Mucosa of descending colon (tissue), 3 donors: ENCODE measurements at regions not wholly inside any gene's neighbourhood (a gene's known extent, or its start where the extent isn't known, plus 50 kb on each side); places are given as distances from the start of the nearest gene placed in this dataset.

Experiments used
- ATAC-seq: fragments of 200-7000 bp; cut with Tn5 transposase; one replicate; pipeline ENCODE4 v1.9.1; 2020; ENCODE audit warnings: mild to moderate bottlenecking, moderate library complexity
- DNase-seq, 3 donors: peaks; one replicate each; pipeline ENCODE4 v3.0.0-alpha.2; 2020
- H3K36me3 ChIP-seq: fragments of 200-600 bp; one replicate; pipeline ENCODE4 v1.8.0; 2021; ENCODE audit warnings: low read depth, mild to moderate bottlenecking
- H3K4me1 ChIP-seq: fragments of 200-600 bp; one replicate; pipeline ENCODE4 v1.8.0; 2021; ENCODE audit warnings: low read depth, mild to moderate bottlenecking
- H3K4me3 ChIP-seq: fragments of 200-600 bp; one replicate; pipeline ENCODE4 v1.8.0; 2021; ENCODE audit warnings: mild to moderate bottlenecking
- H3K9me3 ChIP-seq: fragments of 200-600 bp; one replicate; pipeline ENCODE4 v1.8.0; 2021; ENCODE audit warnings: mild to moderate bottlenecking
- CTCF ChIP-seq: fragments of 200-600 bp; IDR thresholded peaks from one replicate; pipeline ENCODE4 v1.8.0; 2022; ENCODE audit warnings: antibody characterized with exemption, mild to moderate bottlenecking
- intact Hi-C, 2 donors: fragments of 100-400 bp; cut with DNase I in 1 of 2; cut with micrococcal nuclease in 1 of 2; formaldehyde crosslinking; loops; one replicate each; pipeline versions ENCODE4 v1.11.0 to v1.11.1; 2022; cut with DNase I, micrococcal nuclease
- donor health status: DM: no; HTN: no; CAD: no; lungs with moderate emphysema.
- donor health status: DM: no; HTN: no; CAD: no.
- donor health status: DM: no; HTN: yes; CAD: no.

- no peak overlapping the region for H3K4me3 ChIP-seq
- no peaks in the 10 kb centered on the region for H3K36me3 ChIP-seq
- H3K4me1 ChIP-seq: no peaks in the 10 kb centered on the region
- DNase-seq (no peak), ATAC-seq (no peak)
- TF ChIP-seq CTCF: no peak
- H3K9me3 ChIP-seq: no peaks in the 10 kb centered on the region
- intact Hi-C loops: no loop called here
Measured at GRCh38 chr11:114827736-114828135, 149.4 kb downstream of the NXPE2 start.

DNA sequence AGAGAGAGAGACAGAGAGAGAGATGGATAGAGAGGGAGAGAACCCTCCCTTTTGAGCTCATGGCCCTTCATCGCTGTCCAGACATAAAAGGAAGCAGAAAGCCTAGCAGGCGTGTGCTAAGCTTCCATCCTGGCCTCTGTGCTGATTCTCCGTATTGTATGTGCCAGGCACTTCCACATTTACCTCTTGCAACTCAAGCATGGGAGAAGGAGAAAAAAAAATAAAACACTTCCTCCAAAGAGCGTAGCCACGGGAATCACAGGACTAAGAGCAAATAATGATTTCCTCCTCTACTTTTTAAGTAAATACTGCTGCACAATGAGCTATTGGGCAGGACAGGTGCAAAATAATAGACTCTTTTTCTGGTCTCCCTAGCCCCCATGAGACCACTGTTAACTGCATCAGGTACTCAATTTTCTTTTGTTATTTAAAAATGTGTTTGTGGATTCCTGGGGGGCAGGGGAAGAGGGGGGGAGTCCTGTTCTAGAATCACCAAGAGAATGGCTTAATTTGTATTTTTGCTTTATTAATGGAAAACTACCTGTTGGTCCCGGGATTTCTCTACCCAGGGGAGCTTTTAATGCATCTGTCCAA, 154.3 kb downstream of the NXPE2 start:
- TF ChIP-seq CTCF: no peak
- no peak overlapping the region for H3K4me3 ChIP-seq
- H3K4me1 ChIP-seq: no peaks in the 10 kb centered on the region
- DNase-seq (peak in 1 of 3 donors; percentile 3), ATAC-seq (peak; percentile 51)
- no peaks in the 10 kb centered on the region for H3K9me3 ChIP-seq
- intact Hi-C loops: no loop called here
- H3K36me3 ChIP-seq: no peaks in the 10 kb centered on the region

GRCh38 chr11:114836161-114836560, 157.8 kb downstream of the NXPE2 start:
- DNase-seq (no peak), ATAC-seq (no peak)
- no peaks in the 10 kb centered on the region for H3K36me3 ChIP-seq
- no peaks in the 10 kb centered on the region for H3K4me1 ChIP-seq
- no peak overlapping the region for H3K4me3 ChIP-seq
- no peak for TF ChIP-seq CTCF
- intact Hi-C loops: no loop called here
- H3K9me3 ChIP-seq: peaks cover 5% of the 10 kb centered on the region

GRCh38 chr11:114844896-114845295, 166.6 kb downstream of the NXPE2 start:
- no peak for TF ChIP-seq CTCF
- intact Hi-C loops: no loop called here
- no peaks in the 10 kb centered on the region for H3K36me3 ChIP-seq
- DNase-seq (no peak), ATAC-seq (no peak)
- H3K4me3 ChIP-seq: no peak overlapping the region
- H3K4me1 ChIP-seq: no peaks in the 10 kb centered on the region
- H3K9me3 ChIP-seq: no peaks in the 10 kb centered on the region

DNA sequence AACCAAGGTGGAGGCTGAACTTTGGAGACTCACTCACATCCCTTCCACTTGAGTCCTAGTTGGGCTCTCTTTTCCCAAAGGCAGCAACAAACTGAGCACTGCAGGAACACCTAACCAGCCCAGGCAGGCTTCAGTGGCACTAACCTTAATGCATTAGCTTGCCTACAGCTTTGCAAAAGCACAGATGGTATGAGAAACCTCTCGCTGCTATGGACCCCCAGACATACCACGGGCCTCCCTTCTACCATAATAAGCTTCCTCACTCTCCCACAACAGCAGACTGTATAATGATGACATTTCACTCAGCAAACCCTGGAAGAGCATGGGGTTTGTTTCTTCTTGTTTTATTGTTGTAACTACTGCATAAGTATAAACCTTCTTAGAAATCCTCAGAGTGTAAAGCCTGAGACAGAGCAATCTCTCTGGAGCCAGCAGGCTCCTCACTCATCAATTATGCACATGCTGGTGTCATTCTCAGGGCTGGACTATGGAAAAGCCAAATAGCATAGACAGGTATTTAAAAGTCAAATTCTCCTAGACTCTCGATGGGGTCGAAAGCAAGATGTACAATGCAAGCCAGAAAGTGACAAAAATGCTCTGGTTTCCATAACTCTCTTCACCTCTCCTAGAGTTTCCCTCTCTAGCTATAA, 167.6 kb downstream of the NXPE2 start:
- Histone ChIP-seq H3K9me3 (no peaks in the 10 kb centered on the region), H3K4me3 (no peak overlapping the region), H3K4me1 (no peaks in the 10 kb centered on the region), H3K36me3 (no peaks in the 10 kb centered on the region)
- no peak for ATAC-seq
- DNase-seq: no peak
- TF ChIP-seq CTCF: no peak
- intact Hi-C loops: no loop called here
